Fibroblast of mammary gland (primary cell): ENCODE measurements at regions not wholly inside any gene's neighbourhood (a gene's known extent, or its start where the extent isn't known, plus 50 kb on each side); places are given as distances from the start of the nearest gene placed in this dataset.

Experiments
- DNase-seq: peaks from one replicate; pipeline ENCODE4 v3.0.0-alpha.2; 2010; ENCODE audit warnings: low read depth
- H3K4me3 ChIP-seq: 2 replicates; pipeline ENCODE4 v1.5.1; 2011; ENCODE audit warnings: low read depth, mild to moderate bottlenecking, low read length, moderate library complexity; ENCODE audit not compliant: control insufficient read depth
- CTCF ChIP-seq: conservative IDR thresholded peaks from 2 replicates; pipeline ENCODE4 v1.5.1; 2011; ENCODE audit warnings: low read depth, low read length, inconsistent platforms; ENCODE audit not compliant: control insufficient read depth, insufficient read depth

DNA sequence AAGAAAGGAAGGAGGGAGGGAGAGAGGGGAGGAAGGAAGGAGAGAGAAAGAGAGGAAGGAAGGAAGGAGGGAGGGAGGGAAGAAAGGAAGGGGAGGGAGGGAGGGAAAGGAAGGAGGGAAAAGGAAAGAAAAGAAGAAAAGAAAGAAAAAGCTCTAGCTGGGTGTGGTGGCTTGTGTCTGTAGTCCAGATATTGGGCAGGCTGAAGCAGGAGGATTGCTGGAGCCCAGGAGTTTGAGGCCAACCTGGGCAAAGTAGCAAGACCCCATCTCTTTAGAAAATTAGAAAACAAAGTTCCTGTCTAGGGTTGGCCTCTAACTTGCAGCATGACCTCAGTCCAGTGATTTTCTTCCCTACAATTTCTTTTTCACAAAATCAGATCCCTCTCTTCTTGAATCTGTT lies 208.2 kb upstream of the NUDT4 start:
- TF ChIP-seq CTCF, result no peak
- no peak for DNase-seq

DNA sequence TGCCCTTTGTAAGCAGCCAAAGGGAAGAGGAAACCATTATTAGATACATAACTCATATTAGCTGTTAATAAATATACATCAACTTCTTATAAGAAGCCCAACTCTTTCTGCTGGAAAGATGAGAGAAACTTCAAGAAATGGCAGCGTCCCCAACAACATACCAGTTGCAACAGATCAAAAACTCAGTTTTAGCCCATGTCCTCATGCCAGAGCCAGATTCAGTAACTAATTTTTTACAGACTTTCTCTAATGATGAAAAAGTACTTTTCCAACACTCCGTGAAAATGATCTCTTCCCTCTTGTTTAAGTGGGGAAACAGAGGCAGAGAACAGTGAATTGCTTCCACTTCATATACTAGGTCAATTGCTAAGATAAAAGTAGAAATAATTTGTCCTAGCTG lies 206.8 kb upstream of the NUDT4 start:
- TF ChIP-seq CTCF, result no peak
- H3K4me3 ChIP-seq, result no peak overlapping the region
- no peak for DNase-seq

More for the DNA sequence above, 208.2 kb upstream of the NUDT4 start:
- no peak overlapping the region for H3K4me3 ChIP-seq

- no peak for TF ChIP-seq CTCF
- DNase-seq, result peak; percentile 97
- no peak overlapping the region for H3K4me3 ChIP-seq
Measured at GRCh38 chr12:93173178-93173957, 204.4 kb upstream of the NUDT4 start.

- H3K4me3 ChIP-seq, result no peak overlapping the region
- no peak for TF ChIP-seq CTCF
- peak; percentile 97 for DNase-seq
Measured at GRCh38 chr12:93174048-93174447, 203.7 kb upstream of the NUDT4 start.

DNA sequence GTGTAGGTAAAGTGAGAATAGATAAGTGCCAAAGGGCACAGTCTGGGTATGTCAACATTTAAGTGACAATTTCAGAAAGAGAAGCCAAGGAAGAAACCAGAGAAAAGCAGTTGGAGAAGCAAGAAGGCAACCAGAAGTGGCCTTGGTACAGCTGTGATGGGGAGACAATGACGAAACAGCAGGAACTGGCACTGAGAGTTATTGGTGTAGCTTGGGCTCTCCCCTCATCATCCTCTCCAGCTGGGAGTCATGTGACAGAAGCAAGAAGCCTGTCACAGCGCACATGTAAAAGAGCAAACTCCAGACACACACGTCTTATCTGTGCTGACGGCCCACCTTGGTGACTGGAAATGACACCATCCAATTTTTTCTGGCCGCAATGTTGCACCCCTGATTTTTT lies 203.3 kb upstream of the NUDT4 start:
- DNase-seq, result no peak
- no peak for TF ChIP-seq CTCF
- no peak overlapping the region for H3K4me3 ChIP-seq

DNA sequence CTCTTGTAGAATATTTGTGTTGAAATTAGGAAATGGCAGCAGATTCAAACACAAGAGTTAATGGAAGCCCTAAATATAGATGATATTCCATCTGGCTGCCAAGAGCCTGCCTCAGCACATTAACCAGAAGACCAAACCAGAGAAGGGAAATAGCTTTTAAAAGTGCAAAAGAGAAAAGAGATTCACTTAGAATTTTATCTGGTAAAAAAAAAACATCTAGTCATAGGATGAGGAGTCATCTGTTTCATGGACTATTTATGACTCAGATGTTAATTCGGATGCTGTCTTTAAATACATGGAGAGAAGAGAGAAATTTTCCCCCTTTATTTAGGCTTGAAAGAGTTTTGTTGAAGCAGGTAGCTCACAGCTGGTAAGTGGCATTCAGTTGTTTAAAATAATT lies 201.6 kb upstream of the NUDT4 start:
- peak; percentile 73 for DNase-seq
- H3K4me3 ChIP-seq, result no peak overlapping the region
- TF ChIP-seq CTCF, result no peak
